Kidney (tissue), 13 donors: ENCODE measurements at regions not wholly inside any gene's neighbourhood (a gene's known extent, or its start where the extent isn't known, plus 50 kb on each side); places are given as distances from the start of the nearest gene placed in this dataset.

Experiments used
- DNase-seq, 5 donors: peaks; one replicate each; pipeline ENCODE4 v3.0.0-alpha.2; 2013 to 2020
- FAIRE-seq: peaks from 2 replicates; lab custom pipeline; 2012; peaks lifted over from hg19 to GRCh38; lab: Jason Lieb, UNC
- H3K27ac ChIP-seq, 2 donors: one replicate each; pipeline ENCODE4 v1.7.0; 2013; ENCODE audit warnings: low read depth in 2 of 2, low read length in 2 of 2, inconsistent platforms in 1 of 2
- H3K27me3 ChIP-seq: one replicate; pipeline ENCODE4 v1.7.1; 2013; ENCODE audit warnings: low read length, inconsistent platforms; ENCODE audit not compliant: control insufficient read depth, insufficient read depth
- H3K36me3 ChIP-seq, 3 donors: one replicate each; pipeline versions ENCODE4 v1.7.0 to v1.7.1; 2013; ENCODE audit warnings: low read length in 3 of 3, control low read depth in 1 of 3, inconsistent platforms in 1 of 3; ENCODE audit not compliant: insufficient read depth in 3 of 3, control insufficient read depth in 2 of 3
- H3K4me1 ChIP-seq, 3 donors: one replicate each; pipeline versions ENCODE4 v1.7.0 to v1.7.1; 2013; ENCODE audit warnings: low read length in 3 of 3, inconsistent platforms in 1 of 3, low read depth in 1 of 3; ENCODE audit not compliant: control insufficient read depth in 2 of 3, insufficient read depth in 2 of 3
- H3K4me3 ChIP-seq, 3 donors: one replicate each; pipeline versions ENCODE4 v1.7.0 to v1.8.1; 2013; ENCODE audit warnings: low read length in 3 of 3, control low read depth in 1 of 3, inconsistent platforms in 1 of 3
- H3K9ac ChIP-seq, 3 donors: one replicate each; pipeline versions ENCODE4 v1.7.0 to v1.7.1; 2013; ENCODE audit warnings: low read length in 3 of 3, control low read depth in 1 of 3, inconsistent platforms in 1 of 3
- H3K9me3 ChIP-seq, 3 donors: one replicate each; pipeline versions ENCODE4 v1.7.0 to v1.7.1; 2013; ENCODE audit warnings: low read length in 3 of 3, control low read depth in 1 of 3, inconsistent platforms in 1 of 3; ENCODE audit not compliant: control insufficient read depth in 2 of 3, insufficient read depth in 1 of 3
- intact Hi-C: fragments of 100-400 bp; cut with DNase I; formaldehyde crosslinking; loops from one replicate; pipeline ENCODE4 v1.11.1; 2022
- TF ChIP-seq, protein P1 (sequence below): IDR thresholded peaks from 3 replicates; pipeline ENCODE4 v1.5.1; 2012; ENCODE audit warnings: mild to moderate bottlenecking, moderate library complexity, borderline replicate concordance; ENCODE audit not compliant: insufficient read depth; ENCODE audit errors: extremely low read depth
- donor health status: control.
- donor health status: control.
- donor health status: control.
- donor health status: control.
- donor health status: control.
- donor health status: DM: yes; HTN: yes; CAD: no.
- donor health status: Normal renal cell carcinoma (clear cell type).

DNA sequence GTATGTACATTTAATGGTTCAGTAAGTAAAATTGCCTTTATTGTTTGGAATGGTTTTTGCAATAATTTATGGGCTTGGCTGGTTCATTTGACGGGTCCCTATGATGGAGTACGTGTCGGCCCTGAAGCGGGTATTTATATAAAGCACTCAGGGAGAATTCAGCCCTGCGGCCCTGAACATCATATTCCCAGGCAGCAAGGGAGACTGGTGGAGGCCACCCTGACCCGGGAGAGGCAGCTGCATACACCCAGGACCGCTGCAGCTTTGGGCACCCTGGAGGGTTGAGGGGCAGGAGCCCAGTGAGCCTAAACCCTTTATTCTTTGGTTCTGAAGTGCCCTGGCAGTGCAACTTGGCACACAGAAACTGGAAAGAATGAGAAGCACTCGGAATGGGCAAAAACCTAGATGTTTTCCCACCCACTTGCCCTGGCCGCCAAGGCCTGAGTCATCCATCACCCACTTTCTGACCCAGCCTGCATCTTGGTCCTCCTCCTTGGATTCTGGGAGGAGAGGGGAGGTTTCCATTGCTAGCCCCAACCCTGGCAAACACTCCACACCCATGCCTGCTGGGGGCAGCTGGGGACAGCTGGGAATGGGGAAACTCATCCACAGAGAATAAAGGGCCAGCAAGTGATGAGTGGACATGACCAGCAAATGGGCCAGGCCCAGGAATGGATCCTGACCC is 162.2 kb upstream of the TNRC6C start:
- DNase-seq = no peak
- intact Hi-C loops = no loop called here
- Histone ChIP-seq H3K9ac (no peak overlapping the region), H3K36me3 (no peaks in the 10 kb centered on the region), H3K27ac (no peak overlapping the region), H3K27me3 (no peaks in the 10 kb centered on the region), H3K4me1 (no peaks in the 10 kb centered on the region), H3K9me3 (no peaks in the 10 kb centered on the region), H3K4me3 (no peak overlapping the region)
- TF ChIP-seq, protein P1, sequence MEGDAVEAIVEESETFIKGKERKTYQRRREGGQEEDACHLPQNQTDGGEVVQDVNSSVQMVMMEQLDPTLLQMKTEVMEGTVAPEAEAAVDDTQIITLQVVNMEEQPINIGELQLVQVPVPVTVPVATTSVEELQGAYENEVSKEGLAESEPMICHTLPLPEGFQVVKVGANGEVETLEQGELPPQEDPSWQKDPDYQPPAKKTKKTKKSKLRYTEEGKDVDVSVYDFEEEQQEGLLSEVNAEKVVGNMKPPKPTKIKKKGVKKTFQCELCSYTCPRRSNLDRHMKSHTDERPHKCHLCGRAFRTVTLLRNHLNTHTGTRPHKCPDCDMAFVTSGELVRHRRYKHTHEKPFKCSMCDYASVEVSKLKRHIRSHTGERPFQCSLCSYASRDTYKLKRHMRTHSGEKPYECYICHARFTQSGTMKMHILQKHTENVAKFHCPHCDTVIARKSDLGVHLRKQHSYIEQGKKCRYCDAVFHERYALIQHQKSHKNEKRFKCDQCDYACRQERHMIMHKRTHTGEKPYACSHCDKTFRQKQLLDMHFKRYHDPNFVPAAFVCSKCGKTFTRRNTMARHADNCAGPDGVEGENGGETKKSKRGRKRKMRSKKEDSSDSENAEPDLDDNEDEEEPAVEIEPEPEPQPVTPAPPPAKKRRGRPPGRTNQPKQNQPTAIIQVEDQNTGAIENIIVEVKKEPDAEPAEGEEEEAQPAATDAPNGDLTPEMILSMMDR = no peak
- no peak for FAIRE-seq

GRCh38 chr17:77798031-77798430 is 160.5 kb upstream of the TNRC6C start:
- H3K9ac ChIP-seq = no peak overlapping the region
- H3K4me3 ChIP-seq = no peak overlapping the region
- no peak for DNase-seq
- peaks cover 3% of the 10 kb centered on the region for H3K27me3 ChIP-seq
- no peak for FAIRE-seq
- no peaks in the 10 kb centered on the region for H3K36me3 ChIP-seq
- H3K27ac ChIP-seq = no peak overlapping the region
- TF ChIP-seq, protein P1 = no peak
- H3K9me3 ChIP-seq = no peaks in the 10 kb centered on the region
- intact Hi-C loops = no loop called here
- no peaks in the 10 kb centered on the region for H3K4me1 ChIP-seq

DNA sequence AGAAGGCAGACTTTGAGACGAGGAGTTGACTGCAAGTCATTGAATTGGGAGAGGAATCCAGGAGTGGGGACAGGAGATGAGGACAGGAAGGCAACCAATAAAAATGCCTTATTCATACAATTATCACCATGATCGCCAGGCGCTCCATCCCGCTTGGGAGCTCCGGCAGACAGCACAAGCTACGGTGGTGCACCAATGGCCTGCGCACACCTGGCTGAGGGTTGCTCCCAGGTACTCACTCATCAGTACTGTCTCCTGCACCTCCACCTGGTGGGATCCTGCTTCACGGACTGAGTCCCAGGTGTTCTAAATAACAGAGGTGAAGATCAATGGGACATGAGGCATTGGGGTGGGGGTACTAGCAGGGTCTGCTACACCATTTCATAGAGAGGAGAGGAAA is 160.0 kb upstream of the TNRC6C start:
- no peaks in the 10 kb centered on the region for H3K36me3 ChIP-seq
- H3K9ac ChIP-seq = no peak overlapping the region
- intact Hi-C loops = no loop called here

More for the DNA sequence above, 160.0 kb upstream of the TNRC6C start:
- Histone ChIP-seq H3K4me1 (no peaks in the 10 kb centered on the region), H3K27me3 (peaks cover 3% of the 10 kb centered on the region), H3K4me3 (no peak overlapping the region), H3K9me3 (no peaks in the 10 kb centered on the region), H3K27ac (no peak overlapping the region)
- TF ChIP-seq, protein P1 = no peak
- no peak for FAIRE-seq
- no peak for DNase-seq
